ENCODE measurements at regions not wholly inside any gene's neighbourhood (a gene's known extent, or its start where the extent isn't known, plus 50 kb on each side); places are given as distances from the start of the nearest gene placed in this dataset.

DNA sequence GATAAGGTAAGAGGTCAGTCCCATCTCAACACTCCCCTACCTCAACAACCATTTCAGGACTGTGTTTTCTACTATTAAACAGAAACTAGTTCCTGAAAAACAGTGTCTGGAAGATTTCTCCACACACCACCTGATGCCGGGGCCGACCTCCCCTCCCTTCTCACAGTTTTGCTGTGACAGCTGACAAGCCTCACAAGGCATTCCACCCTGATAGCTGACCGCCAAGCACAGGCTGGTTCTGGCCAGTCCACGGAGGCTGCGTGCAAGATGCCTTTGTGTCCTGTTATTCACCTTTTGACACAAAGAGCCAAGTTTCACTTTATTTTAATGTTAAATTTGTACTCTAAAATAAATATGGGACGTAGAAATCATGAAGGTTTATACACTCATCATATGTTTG lies 758.6 kb downstream of the PDHA2 start:
- ATAC-seq = no peak
- H3K4me3 ChIP-seq (ENCODE audit: low read depth in 2 of 2, low read length in 2 of 2) = no peak overlapping the region
- ChIA-PET CTCF (no interaction called here), POLR2A (no interaction called here)
- TF ChIP-seq, protein P1, sequence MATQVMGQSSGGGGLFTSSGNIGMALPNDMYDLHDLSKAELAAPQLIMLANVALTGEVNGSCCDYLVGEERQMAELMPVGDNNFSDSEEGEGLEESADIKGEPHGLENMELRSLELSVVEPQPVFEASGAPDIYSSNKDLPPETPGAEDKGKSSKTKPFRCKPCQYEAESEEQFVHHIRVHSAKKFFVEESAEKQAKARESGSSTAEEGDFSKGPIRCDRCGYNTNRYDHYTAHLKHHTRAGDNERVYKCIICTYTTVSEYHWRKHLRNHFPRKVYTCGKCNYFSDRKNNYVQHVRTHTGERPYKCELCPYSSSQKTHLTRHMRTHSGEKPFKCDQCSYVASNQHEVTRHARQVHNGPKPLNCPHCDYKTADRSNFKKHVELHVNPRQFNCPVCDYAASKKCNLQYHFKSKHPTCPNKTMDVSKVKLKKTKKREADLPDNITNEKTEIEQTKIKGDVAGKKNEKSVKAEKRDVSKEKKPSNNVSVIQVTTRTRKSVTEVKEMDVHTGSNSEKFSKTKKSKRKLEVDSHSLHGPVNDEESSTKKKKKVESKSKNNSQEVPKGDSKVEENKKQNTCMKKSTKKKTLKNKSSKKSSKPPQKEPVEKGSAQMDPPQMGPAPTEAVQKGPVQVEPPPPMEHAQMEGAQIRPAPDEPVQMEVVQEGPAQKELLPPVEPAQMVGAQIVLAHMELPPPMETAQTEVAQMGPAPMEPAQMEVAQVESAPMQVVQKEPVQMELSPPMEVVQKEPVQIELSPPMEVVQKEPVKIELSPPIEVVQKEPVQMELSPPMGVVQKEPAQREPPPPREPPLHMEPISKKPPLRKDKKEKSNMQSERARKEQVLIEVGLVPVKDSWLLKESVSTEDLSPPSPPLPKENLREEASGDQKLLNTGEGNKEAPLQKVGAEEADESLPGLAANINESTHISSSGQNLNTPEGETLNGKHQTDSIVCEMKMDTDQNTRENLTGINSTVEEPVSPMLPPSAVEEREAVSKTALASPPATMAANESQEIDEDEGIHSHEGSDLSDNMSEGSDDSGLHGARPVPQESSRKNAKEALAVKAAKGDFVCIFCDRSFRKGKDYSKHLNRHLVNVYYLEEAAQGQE (IDR thresholded peaks at IDR 0.05; ENCODE audit: insufficient read depth in 1 of 2, low read depth in 2 of 2, low read length in 1 of 2) = no peak
- TF ChIP-seq CTCF (IDR thresholded peaks at IDR 0.05) = no peak
- no peak for TF ChIP-seq TCF7L2 (IDR thresholded peaks at IDR 0.05; ENCODE audit: low read depth, low read length)
- no peak for DNase-seq (ENCODE audit: low read depth, low spot score)
- in situ Hi-C loops (cut with HindIII; ENCODE audit: low pct_unique_long_range_greater_than_20kb, low sequenced_read_pairs) (no loop called here), intact Hi-C loops (cut with micrococcal nuclease; ENCODE audit: unreplicated experiment) (no loop called here)
- no peaks in the 10 kb centered on the region for H3K4me1 ChIP-seq (ENCODE audit: control insufficient read depth, insufficient read depth, low read length)
- no peaks in the 10 kb centered on the region for H3K27me3 ChIP-seq (ENCODE audit: control insufficient read depth, insufficient read depth, low read length)
- H3K27ac ChIP-seq (ENCODE audit: low read length) = no peak overlapping the region
- BruUV-seq (replicated peaks) = no TSS peak
- H3K9me3 ChIP-seq (ENCODE audit: control insufficient read depth, insufficient read depth, low read depth, low read length) = no peaks in the 10 kb centered on the region
- H3K36me3 ChIP-seq (ENCODE audit: control insufficient read depth, insufficient read depth, low read length) = no peaks in the 10 kb centered on the region

DNA sequence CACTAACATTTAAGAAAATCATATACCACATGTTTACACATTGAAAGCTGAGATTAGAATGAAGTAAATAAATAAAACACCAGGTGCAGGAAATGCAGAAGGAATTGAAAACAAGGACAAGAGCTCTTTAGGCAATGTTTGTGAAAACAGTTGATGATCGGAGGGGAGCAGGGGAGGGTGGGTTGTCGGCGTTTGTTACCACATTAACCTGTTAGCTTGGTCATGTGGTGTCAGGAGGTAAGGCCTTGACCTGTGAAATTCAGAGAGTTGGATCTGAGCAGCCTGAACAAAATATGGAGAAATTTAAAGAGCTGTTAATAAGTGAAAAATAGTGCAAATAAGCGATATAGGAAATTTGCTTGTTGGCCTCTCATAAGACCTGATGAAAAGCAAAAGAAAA lies 759.9 kb downstream of the PDHA2 start:
- ChIA-PET POLR2A (no interaction called here), CTCF (no interaction called here)
- DNase-seq (ENCODE audit: low read depth, low spot score) = no peak
- intact Hi-C loops (cut with micrococcal nuclease; ENCODE audit: unreplicated experiment) = no loop called here
- no peaks in the 10 kb centered on the region for H3K9me3 ChIP-seq (ENCODE audit: control insufficient read depth, insufficient read depth, low read depth, low read length)
- H3K27me3 ChIP-seq (ENCODE audit: control insufficient read depth, insufficient read depth, low read length) = no peaks in the 10 kb centered on the region
- no peak overlapping the region for H3K4me3 ChIP-seq (ENCODE audit: low read depth in 2 of 2, low read length in 2 of 2)
- no peaks in the 10 kb centered on the region for H3K4me1 ChIP-seq (ENCODE audit: control insufficient read depth, insufficient read depth, low read length)
- ATAC-seq = no peak
- in situ Hi-C loops (cut with HindIII; ENCODE audit: low pct_unique_long_range_greater_than_20kb, low sequenced_read_pairs) = no loop called here
- no peak overlapping the region for H3K27ac ChIP-seq (ENCODE audit: low read length)
- TF ChIP-seq, protein P1 (IDR thresholded peaks at IDR 0.05; ENCODE audit: insufficient read depth in 1 of 2, low read depth in 2 of 2, low read length in 1 of 2) = no peak
- TF ChIP-seq TCF7L2 (IDR thresholded peaks at IDR 0.05; ENCODE audit: low read depth, low read length) = no peak
- TF ChIP-seq SIN3A (IDR thresholded peaks at IDR 0.05; ENCODE audit: borderline replicate concordance, insufficient read depth, low read depth, low read length) = no peak
- no peak for TF ChIP-seq CTCF (IDR thresholded peaks at IDR 0.05)
- TF ChIP-seq POLR2AphosphoS5 (IDR thresholded peaks at IDR 0.05; ENCODE audit: low read depth, low read length) = no peak
- no TSS peak for BruUV-seq (replicated peaks)
- no peaks in the 10 kb centered on the region for H3K36me3 ChIP-seq (ENCODE audit: control insufficient read depth, insufficient read depth, low read length)

Data from Panc1 (cell line).